GM12892 (cell line): ENCODE measurements at regions not wholly inside any gene's neighbourhood (a gene's known extent, or its start where the extent isn't known, plus 50 kb on each side); places are given as distances from the start of the nearest gene placed in this dataset.

Source experiments
- DNase-seq: peaks from one replicate; pipeline ENCODE4 v3.0.0; 2011; ENCODE audit not compliant: insufficient read length
- FAIRE-seq: peaks from 2 replicates; lab custom pipeline; 2011; peaks lifted over from hg19 to GRCh38; lab: Jason Lieb, UNC
- POLR2A ChIP-seq: IDR thresholded peaks from 2 replicates; pipeline ENCODE4 v1.6.1; 2011; ENCODE audit warnings: low read depth, low read length, control low read depth
- POLR2AphosphoS5 ChIP-seq: IDR thresholded peaks from 2 replicates; pipeline ENCODE4 v1.6.1; 2011; ENCODE audit warnings: low read depth, low read length, control low read depth
- TAF1 ChIP-seq: IDR thresholded peaks from 2 replicates; pipeline ENCODE4 v1.6.1; 2011; ENCODE audit warnings: low read depth, mild to moderate bottlenecking, control low read depth, low read length, borderline replicate concordance

- no peak for FAIRE-seq
- TF ChIP-seq TAF1 (no peak), POLR2A (no peak)
- DNase-seq = no peak
These were observed 671.2 kb downstream of the TBC1D22A start for GRCh38 chr22:47433627-47434026.

- TF ChIP-seq TAF1 = no peak
- no peak for TF ChIP-seq POLR2A
- no peak for TF ChIP-seq POLR2AphosphoS5
- FAIRE-seq = no peak
- no peak for DNase-seq
These were observed 670.2 kb downstream of the TBC1D22A start for GRCh38 chr22:47432683-47433082.

GRCh38 chr22:47423861-47424820 lies 661.7 kb downstream of the TBC1D22A start:
- no peak for DNase-seq
- TF ChIP-seq TAF1 (no peak), POLR2AphosphoS5 (no peak), POLR2A (no peak)
- FAIRE-seq = no peak

- FAIRE-seq = no peak
These were observed 660.8 kb downstream of the TBC1D22A start for GRCh38 chr22:47423266-47423665.

GRCh38 chr22:47422736-47423135 lies 660.3 kb downstream of the TBC1D22A start:
- FAIRE-seq = no peak
- TF ChIP-seq TAF1 = no peak
- no peak for TF ChIP-seq POLR2A
- TF ChIP-seq POLR2AphosphoS5 = no peak
- no peak for DNase-seq

More at GRCh38 chr22:47423266-47423665, 660.8 kb downstream of the TBC1D22A start:
- DNase-seq = no peak
- TF ChIP-seq TAF1 (no peak), POLR2A (no peak), POLR2AphosphoS5 (no peak)

GRCh38 chr22:47421846-47422245 lies 659.4 kb downstream of the TBC1D22A start:
- DNase-seq = no peak
- TF ChIP-seq TAF1 (no peak), POLR2AphosphoS5 (no peak), POLR2A (no peak)
- no peak for FAIRE-seq

GRCh38 chr22:47420211-47420610 lies 657.8 kb downstream of the TBC1D22A start:
- DNase-seq (no peak), FAIRE-seq (no peak)
- TF ChIP-seq TAF1 = no peak
- TF ChIP-seq POLR2A = no peak
- TF ChIP-seq POLR2AphosphoS5 = no peak

- no peak for FAIRE-seq
- no peak for DNase-seq
- no peak for TF ChIP-seq POLR2A
- TF ChIP-seq POLR2AphosphoS5 = no peak
- no peak for TF ChIP-seq TAF1
These were observed 656.8 kb downstream of the TBC1D22A start for GRCh38 chr22:47419239-47419638.

GRCh38 chr22:47417699-47418098 lies 655.2 kb downstream of the TBC1D22A start:
- no peak for DNase-seq
- TF ChIP-seq POLR2A (no peak), TAF1 (no peak), POLR2AphosphoS5 (no peak)
- no peak for FAIRE-seq

GRCh38 chr22:47411006-47411405 lies 648.6 kb downstream of the TBC1D22A start:
- DNase-seq = no peak
- no peak for FAIRE-seq
- no peak for TF ChIP-seq POLR2AphosphoS5
- no peak for TF ChIP-seq TAF1
- no peak for TF ChIP-seq POLR2A

- no peak for FAIRE-seq
- DNase-seq = no peak
- TF ChIP-seq POLR2AphosphoS5 (no peak), POLR2A (no peak), TAF1 (no peak)
These were observed 647.3 kb downstream of the TBC1D22A start for GRCh38 chr22:47409539-47410275.
